ENCODE measurements at regions not wholly inside any gene's neighbourhood (a gene's known extent, or its start where the extent isn't known, plus 50 kb on each side); places are given as distances from the start of the nearest gene placed in this dataset.

DNA sequence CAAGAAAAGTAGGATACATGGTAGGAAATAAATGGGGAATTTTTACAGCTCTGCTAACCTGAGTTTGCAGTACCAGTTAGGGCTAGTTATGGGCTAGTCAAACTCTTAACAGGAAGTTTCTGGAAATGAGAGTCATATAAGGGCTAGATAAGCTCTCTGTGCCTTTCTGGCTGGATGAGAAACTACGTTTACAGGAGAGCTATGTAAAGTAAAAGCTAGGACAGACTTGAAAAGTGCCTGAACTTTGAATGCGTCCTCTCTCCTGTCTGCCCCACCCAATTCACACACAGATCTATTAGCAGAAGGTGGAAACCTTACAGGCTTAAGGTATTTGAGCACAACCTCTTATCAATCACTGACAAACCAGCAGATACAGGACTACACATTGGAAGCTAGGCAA, 167.1 kb downstream of the SNX19 start:
- TF ChIP-seq, protein P1, sequence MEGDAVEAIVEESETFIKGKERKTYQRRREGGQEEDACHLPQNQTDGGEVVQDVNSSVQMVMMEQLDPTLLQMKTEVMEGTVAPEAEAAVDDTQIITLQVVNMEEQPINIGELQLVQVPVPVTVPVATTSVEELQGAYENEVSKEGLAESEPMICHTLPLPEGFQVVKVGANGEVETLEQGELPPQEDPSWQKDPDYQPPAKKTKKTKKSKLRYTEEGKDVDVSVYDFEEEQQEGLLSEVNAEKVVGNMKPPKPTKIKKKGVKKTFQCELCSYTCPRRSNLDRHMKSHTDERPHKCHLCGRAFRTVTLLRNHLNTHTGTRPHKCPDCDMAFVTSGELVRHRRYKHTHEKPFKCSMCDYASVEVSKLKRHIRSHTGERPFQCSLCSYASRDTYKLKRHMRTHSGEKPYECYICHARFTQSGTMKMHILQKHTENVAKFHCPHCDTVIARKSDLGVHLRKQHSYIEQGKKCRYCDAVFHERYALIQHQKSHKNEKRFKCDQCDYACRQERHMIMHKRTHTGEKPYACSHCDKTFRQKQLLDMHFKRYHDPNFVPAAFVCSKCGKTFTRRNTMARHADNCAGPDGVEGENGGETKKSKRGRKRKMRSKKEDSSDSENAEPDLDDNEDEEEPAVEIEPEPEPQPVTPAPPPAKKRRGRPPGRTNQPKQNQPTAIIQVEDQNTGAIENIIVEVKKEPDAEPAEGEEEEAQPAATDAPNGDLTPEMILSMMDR (IDR thresholded peaks at IDR 0.05) = no peak
- Histone ChIP-seq H3K36me3 (no peaks in the 10 kb centered on the region), H3K27me3 (no peaks in the 10 kb centered on the region), H3K4me1 (no peaks in the 10 kb centered on the region), H3K27ac (no peak overlapping the region), H3K9me3 (no peaks in the 10 kb centered on the region), H3K4me3 (no peak overlapping the region)
- ATAC-seq = peak; percentile 37
- intact Hi-C loops (cut with DNase I) = no loop called here
- no peak for DNase-seq

DNA sequence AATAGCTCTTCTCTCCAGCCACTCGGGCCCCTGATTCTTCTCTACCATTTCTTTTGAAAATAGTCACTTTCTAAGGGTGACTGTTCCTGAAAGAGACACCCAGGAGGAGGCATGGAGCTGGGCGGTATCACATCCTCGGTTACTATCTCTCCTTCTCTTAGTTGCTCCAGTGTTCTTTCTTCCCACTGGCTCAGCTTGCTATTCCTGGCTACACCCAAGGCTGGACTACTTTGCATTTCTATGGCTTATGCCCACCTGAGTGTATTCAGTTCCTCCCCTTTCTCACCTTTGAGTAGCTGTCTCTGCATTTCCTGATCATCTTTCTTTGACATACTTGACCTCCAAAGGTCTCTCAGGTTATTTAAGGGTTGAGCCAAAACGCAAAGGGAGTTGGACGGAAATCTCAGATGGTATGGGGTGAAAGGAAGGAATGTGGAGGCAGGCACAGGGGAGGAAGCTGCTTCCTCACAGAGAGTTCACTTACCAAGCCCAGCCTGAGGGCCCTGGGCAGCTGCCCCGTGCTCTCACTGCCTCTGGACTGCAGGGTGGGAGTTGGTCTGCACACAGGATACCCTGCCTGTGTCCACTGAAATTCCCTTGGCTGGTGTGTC, 155.7 kb downstream of the SNX19 start:
- ATAC-seq = no peak
- TF ChIP-seq, protein P1 (IDR thresholded peaks at IDR 0.05) = no peak
- Histone ChIP-seq H3K4me3 (no peak overlapping the region), H3K27ac (no peak overlapping the region), H3K36me3 (no peaks in the 10 kb centered on the region), H3K4me1 (no peaks in the 10 kb centered on the region), H3K9me3 (no peaks in the 10 kb centered on the region), H3K27me3 (no peaks in the 10 kb centered on the region)
- intact Hi-C loops (cut with DNase I) = no loop called here
- no peak for DNase-seq

DNA sequence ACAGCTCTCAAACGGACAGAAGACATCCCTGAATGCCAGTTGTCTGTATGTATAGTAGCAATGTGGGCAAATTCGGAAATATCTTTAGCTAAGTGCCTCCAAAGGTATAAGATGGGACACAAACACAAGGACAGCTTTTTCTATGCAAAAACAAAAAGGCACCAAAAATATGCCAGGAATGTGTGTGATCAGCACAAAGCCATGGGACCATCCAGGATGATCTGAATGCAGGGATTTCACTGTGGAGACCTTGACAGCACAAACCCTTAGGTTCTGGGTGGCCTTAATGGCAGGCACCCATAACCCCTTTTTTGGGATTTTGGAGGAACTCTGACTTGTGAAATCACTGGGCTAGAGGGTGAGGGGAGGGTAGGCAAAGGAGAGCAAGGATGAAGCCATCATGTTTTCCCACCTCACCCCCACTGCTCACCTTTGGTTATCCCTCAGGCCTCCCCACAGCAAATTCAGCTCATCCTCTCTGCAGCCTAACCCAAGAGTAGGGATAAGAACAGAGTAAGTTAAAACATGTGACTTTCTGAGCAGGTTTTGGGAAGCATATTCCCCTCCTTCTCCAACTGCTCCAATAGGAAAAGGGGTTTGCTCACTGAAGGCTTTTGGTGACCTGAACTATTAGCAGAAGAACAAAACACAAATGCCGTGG, 154.6 kb downstream of the SNX19 start:
- no peak overlapping the region for H3K4me3 ChIP-seq
- H3K27ac ChIP-seq = no peak overlapping the region
- ATAC-seq (no peak), DNase-seq (no peak)
- TF ChIP-seq, protein P1 (IDR thresholded peaks at IDR 0.05) = no peak
- no peaks in the 10 kb centered on the region for H3K4me1 ChIP-seq
- no peaks in the 10 kb centered on the region for H3K9me3 ChIP-seq
- H3K27me3 ChIP-seq = no peaks in the 10 kb centered on the region
- intact Hi-C loops (cut with DNase I) = no loop called here
- H3K36me3 ChIP-seq = no peaks in the 10 kb centered on the region

DNA sequence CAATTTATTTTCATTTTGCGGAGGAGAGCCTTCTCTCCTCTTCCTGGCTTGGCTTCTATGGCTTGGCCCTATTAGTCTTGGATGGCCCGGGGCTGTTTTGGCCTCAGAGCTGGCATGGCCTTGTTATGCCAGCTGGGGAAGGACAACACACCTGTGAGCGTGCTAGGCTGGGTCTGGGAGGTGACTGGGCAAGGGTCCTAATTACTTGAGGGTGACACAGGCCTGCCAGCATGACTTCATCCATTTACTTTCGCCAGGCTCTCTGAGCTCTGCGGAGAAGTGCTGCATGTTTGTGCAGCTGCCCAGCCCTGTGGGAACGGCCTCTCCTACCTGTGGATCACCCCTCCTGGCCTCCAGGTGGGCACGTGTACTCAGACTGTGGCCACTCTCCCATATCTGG, 153.6 kb downstream of the SNX19 start:
- Histone ChIP-seq H3K4me3 (no peak overlapping the region), H3K36me3 (no peaks in the 10 kb centered on the region), H3K27me3 (no peaks in the 10 kb centered on the region), H3K9me3 (no peaks in the 10 kb centered on the region), H3K27ac (no peak overlapping the region), H3K4me1 (no peaks in the 10 kb centered on the region)
- ATAC-seq = peak; percentile 56
- intact Hi-C loops (cut with DNase I) = no loop called here
- TF ChIP-seq, protein P1 (IDR thresholded peaks at IDR 0.05) = no peak
- no peak for DNase-seq

DNA sequence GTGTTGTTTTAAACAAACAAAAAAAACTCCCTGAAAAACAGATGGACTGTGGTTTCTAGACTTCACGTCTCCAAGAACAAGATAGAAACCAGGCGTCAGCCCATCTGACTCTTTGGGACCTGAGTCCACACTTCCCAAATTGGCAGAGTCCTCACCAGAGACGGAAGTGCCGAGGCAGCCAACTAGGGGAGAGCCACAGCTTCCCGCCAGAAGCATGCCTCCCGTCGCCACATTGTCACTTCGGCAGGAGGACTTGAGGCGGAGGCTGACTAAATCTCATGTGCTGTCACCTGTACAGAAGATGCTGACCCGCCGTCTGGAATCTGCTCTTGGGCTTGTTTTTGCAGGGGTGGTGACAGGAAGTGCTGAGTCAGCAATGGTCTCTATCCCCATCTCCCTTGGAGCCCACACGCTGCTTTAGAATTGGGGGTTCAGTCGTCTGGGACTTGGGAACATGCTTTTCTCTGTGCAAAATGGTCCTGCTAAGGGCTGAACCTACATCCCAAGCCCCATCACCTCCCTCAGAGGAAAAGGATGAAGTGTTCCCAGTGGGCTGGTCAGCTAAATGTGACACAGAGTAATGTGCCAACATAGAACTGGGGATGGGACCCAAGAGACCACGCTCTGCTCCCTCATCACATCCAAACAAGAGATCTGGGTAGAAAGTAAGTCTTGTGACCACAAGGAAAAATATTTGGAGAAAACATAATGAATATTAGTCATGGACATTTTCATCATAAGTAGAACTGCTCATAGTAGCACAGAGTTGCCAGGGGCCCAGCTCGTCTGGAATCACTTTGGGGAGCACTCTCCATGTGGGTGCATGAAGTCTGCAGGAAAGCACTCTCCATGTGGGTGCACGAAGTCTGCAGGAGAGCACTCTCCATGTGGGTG, 152.9 kb downstream of the SNX19 start:
- intact Hi-C loops (cut with DNase I) = no loop called here
- Histone ChIP-seq H3K9me3 (no peaks in the 10 kb centered on the region), H3K27ac (no peak overlapping the region), H3K27me3 (no peaks in the 10 kb centered on the region), H3K4me3 (no peak overlapping the region), H3K4me1 (no peaks in the 10 kb centered on the region), H3K36me3 (no peaks in the 10 kb centered on the region)
- no peak for DNase-seq
- TF ChIP-seq, protein P1 (IDR thresholded peaks at IDR 0.05) = no peak
- no peak for ATAC-seq

Measured in left lung (tissue), 4 donors.